GM18873 (cell line): ENCODE measurements at regions not wholly inside any gene's neighbourhood (a gene's known extent, or its start where the extent isn't known, plus 50 kb on each side); places are given as distances from the start of the nearest gene placed in this dataset.
"Not testable (repeated sequence)": the region's sequence is repeated elsewhere in the genome, so short reads cannot be mapped to it uniquely, and the experiment has no call there.

Source experiments
- ATAC-seq: cut with Tn5 transposase; IDR thresholded peaks from one replicate; pipeline ENCODE4 v1.9.1; 2021; ENCODE audit warnings: mild to moderate bottlenecking, moderate library complexity, moderate number of reproducible peaks; ENCODE audit not compliant: unreplicated experiment, low FRiP score

DNA sequence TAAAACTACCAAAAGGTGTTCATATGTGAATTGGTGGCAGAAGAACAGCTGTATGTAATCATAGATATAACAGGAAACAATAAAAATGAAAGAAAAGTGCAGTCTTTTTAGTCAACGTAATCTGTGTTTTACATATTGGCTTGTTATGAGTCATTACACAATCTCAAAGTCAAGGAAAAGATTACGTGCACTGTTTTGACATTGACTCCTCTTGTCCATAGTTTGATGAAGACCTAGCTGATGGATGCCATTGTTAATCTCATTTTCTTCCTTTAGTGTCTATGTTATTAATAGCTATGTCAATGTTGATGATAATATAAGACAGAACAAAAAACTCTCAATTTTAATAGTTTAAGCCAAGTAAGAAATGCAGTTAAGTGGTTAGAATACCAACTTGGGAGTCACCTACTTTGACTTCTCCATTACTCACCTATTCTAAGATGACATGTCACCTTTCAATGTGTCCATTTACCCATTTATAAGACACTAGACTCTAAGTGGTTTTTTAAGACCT lies 84.5 kb upstream of the SAMSN1 start:
- ATAC-seq, result no peak

DNA sequence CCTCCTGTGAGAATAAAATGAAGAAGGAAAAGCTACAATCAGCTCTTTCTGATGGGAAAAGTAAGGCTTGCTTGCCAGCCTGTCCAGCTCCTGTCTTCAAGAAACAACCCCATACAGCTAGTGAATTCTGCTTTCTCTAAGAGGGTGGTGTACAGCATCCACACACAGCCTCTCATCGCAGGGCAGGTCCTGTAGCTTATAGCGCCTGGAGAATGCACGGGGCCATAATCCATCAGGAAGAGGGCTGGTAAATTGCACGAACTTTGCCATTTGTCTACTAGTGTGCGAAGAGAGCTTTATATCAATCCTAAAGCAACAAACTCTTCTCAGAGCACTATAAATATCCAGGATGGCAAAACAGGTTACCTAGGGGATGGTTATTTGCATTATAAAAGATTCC lies 83.3 kb upstream of the SAMSN1 start:
- no peak for ATAC-seq

DNA sequence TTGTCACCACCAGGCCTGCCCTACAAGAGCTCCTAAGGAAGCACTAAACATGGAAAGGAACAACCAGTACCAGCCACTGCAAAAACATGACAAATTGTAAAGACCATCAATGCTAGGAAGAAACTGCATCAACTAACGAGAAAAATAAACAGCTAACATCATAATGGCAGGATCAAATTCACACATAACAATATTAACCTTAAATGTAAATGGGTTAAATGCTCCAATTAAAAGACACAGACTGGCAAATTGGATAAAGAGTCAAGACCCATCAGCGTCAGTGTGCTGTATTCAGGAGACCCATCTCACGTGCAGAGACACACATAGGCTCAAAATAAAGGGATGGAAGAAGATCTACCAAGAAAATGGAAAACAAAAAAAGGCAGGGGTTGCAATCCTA lies 77.0 kb upstream of the SAMSN1 start:
- not testable (repeated sequence) for ATAC-seq

DNA sequence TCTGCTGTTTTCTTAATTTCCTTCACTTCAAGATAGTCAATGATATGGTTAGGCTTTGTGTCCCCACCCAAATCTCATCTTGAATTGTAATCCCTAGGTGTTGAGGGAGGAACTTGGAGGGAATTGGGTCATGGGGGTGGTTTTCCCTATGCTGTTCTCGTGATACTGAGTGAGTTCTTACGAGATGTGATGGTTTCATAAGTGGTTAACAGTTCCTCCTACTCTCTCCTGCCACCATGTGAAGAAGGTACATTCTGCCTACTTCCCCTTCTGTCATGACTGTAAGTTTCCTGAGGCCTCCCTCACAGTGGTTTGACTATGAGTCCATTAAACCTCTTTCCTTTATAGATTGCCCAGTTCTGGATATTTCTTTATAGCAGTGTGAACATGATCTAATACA lies 74.0 kb upstream of the SAMSN1 start:
- no peak for ATAC-seq

DNA sequence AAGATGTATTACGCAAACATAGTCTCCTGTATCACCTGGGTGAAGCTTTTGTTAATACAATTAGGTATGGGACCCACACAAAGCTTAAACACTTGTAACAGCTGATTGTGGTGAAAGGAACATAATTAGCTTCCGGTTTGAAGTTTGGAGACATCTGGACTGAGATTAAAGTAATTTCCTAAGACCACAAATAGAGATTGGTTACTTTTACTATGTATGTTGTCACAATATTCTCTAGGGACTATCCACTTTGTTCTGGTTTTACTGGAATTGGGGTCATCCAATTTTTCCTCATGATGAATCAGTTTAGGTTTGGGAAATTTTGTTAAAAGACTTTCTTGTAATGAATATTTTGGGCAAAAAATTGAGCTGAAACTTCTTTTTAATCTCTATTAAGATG lies 71.8 kb upstream of the SAMSN1 start:
- no peak for ATAC-seq

DNA sequence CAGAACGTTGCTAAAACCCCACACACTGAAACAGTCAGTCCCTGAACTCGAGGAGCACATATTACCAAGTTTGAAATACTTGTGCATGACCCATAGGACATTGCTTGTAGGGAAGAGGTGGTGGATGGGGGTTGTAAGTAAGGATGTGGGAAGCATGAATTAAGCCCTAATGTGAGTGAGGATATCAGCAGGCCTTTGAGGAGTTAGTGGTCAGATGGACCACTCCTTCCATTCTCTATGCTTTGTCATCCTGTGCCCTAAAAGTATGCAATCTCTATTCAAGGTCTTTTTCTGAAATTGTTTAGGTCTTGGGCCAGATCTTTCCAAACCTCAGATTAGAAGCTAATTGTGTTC lies 70.9 kb upstream of the SAMSN1 start:
- ATAC-seq, result no peak

DNA sequence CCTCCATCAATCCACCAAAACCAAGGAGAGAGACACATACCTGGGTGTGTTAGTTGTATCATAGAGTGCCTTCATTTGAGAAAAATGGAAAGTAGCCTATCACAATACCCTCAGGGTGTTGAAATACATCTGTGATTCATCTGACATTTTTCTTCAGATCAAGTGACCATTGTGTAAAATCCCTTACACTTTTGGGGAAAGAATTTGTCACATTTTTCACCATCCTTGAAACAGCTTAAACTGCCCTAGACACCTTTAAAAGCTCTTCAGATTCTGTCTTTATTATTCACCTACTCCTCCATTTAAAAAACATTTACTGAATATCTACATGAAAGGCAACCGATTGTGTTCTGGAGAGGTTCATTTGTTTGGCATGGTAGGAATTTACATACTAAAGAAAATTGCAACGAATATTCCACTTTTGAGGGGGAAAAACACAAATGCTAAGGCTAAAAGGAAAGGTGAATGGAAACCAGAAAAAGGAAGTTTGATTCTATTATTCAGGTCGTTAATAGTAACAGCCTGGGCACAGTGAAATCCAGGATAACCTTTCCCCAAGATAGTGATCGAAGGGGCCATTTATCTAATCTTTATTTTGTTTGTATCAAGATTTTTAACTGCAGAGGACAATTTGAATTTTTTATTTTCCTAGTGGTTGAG lies 70.4 kb upstream of the SAMSN1 start:
- ATAC-seq, result no peak

DNA sequence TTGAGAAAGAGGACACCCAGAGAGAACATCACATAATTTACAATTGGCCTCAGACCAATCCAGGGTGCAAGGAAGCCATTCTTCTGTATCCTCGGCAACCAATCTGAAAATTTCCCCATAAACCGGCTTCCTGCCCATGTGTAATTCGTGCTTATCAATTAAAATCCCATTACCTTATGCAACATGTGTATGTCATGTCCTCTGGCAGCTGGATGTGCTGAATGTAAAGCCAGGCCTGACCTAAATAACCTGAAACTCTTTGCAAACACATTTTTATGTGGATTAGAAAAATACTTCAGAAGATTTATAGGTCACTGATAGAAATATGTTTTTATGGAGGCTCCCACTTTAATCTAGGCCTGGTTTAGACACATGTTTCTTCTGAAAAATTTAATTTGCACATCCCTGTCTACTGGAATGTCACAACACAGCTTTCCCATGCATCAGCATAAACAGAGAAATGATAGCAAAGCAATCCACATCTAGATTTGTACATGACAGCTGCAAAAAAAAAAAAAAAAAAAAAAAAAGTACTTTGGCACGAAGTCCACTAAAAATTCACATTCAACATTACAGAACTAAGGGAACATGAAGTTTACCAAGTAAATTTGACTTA lies 69.4 kb upstream of the SAMSN1 start:
- ATAC-seq, result no peak

DNA sequence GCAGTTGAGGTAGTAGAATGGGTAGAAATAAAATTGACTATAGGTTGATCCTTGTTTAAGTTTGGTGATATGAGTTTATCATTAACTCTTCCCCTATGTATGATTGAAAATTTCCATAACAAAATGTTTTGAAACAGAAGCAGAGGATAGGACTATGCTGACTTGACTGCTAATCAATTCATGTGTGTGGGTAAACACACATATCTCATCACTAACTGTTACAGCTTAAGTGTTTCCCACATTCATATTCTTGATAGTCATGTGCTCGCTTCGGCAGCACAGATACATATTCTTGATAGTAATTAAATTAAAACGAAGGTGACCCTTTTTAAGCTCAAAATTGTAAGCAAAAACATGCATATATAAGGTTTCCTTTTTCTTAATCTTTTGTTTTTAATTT lies 68.2 kb upstream of the SAMSN1 start:
- no peak for ATAC-seq

DNA sequence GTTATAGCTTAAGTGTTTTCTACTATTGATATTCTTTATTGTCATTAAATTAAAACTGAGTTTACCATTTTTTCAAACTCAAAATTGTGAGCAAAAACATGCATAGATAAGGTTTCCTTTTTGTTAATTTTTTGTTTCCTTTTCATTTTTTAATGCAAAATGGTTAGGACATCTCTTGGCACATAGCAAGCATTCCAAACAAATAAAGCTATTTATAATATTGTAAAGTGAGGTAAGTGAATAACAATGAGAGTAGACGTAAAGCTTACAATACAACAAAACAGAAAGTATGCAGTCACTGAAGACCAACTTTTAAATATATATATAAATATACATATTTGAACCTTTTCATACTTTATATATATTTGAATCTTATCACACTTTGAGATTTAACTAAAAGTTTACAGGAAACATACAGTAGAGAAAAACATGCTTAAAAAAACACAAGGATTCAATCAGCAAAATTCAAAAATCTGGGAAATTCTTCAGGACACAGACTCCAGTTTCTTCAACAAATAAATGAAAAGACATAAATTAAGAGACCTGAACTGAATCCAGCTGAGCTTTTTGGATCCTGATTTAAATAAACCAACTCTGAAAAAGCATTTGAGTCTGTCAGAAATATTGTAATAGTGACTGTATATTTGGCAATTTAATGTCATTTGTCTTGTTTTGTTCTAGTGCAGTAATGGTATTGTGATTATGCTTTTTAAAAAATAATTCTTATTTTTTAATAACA lies 67.5 kb upstream of the SAMSN1 start:
- ATAC-seq, result no peak

DNA sequence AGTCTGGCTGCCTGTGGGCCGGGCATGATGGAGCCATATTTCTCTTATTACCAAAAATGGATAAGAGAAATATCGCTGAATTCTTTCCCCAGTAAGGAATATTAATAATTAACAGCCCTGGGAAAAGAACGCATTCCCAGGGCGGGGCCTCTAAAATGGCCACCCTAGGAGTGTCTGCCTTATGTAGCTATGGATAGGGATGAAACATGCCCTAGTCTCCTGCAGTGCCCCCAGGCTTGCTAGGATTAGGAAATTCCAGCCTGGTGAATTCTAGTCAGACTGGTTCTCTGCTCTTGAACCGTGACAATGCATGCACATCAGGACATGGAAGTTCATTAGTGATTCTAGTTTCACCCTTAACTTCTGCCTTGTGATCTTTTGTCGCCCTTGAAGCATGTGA lies 64.0 kb upstream of the SAMSN1 start:
- ATAC-seq, result not testable (repeated sequence)

DNA sequence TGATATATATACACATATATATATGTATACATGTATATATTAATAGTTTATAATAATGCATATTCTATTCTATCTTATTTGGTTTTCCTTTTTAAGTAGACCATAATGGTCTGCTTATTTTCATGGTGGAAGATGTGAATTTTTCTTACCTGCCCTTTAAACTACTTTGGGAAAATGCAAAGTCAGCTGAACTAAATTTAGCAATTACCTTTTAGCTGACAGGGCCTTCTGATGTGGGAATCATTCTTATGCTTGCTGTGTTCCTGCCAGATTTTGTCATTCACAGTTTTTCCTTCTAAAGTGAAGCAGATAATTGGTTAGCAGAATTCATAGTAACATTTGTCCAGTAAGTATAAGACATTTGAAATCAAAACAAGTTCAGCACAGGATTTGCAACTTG lies 63.2 kb upstream of the SAMSN1 start:
- no peak for ATAC-seq

DNA sequence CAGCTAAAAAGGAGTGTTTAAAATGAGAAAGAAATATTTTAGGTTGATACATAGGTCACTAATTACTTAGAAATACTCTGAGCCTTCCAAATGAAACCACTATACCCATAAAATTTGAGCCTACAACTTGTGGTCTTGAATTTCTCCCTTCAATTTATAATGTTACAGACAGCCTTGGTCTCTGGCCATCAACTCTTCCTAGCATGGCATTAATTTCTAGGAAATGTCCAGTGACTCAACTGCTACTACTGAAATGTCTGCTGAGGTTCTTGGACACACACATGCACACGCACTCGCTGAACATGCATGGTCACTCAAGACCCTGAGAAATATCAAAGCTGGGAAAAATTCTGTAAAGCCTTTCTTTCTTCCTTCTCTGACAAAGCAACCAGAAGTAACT lies 61.1 kb upstream of the SAMSN1 start:
- no peak for ATAC-seq

DNA sequence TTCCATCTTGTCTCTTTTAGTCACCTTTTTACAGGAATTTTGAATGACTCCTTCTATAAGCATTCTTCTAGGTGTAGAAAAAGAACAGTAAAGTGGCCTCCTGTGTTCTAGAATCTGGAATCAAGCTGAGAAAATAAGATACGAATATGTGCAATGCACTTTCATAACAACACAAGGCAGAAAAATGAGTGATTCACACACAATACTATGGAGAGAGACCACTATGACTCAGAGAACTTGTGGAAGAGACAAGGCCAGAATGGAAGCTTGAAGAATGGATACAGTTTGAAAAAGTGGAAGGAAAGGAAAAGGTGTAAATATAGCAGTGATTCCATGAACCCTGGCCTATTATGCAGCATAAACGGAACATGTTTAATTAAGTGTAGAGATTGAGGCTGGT lies 57.1 kb upstream of the SAMSN1 start:
- no peak for ATAC-seq

DNA sequence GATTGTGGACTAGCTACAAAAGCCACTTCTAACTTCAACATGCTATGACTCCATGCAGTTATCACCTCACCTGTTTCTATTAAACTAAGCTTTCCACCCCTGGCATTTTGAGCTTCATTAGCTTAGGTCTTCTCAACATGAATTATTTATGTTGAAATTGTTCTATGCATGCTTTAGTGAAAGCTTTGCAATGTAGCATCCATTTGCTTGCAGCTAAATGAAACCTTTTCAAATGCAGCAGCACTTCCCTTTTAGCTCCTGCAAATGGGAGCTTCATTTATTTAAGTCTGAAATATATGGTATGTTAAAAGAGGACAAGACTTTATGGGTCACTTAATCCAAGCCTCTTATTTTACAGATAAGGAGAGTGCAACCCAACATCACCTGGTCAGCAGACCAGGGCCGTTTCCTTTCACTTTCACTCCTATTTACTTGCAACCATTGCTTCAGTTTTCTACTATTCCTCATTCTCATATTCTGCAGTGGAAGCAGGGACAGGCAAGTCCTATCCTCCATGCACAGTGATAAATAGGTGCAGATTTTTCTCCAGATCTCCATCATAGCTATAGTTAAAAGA lies 56.4 kb upstream of the SAMSN1 start:
- ATAC-seq, result peak; percentile 58

DNA sequence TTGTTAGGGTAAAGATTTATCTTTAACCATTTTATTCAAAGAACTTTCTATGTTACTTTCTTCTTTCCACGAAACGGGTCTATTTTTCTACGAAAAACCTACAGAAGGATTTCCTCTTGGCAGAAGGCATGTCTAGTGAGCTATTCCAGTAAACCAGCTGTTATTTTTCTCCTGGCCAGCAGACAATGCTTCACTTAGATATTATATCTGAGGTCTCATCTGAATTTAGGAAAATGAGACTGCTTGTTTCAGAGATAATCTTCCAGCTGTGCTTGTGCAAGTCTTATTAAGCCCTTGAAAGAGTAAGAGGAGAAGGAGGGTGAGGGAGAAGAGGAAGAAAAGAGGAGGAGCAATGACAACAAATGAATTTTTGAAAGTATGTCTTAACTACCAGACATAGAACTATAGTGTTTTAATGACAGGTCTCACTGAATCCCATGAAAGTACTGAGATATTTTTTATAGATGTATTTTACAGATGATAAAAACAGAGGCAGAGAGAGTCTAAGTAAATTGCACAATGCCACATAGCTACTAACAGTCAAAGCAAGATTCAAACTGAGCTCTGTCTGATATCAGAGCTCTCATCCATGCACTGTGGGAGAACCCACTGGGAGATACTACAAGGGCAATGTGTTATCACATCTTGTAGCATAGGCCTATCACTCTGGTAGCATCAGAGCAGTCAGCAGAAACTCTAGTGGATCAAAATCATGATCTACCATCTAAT lies 54.6 kb upstream of the SAMSN1 start:
- no peak for ATAC-seq

DNA sequence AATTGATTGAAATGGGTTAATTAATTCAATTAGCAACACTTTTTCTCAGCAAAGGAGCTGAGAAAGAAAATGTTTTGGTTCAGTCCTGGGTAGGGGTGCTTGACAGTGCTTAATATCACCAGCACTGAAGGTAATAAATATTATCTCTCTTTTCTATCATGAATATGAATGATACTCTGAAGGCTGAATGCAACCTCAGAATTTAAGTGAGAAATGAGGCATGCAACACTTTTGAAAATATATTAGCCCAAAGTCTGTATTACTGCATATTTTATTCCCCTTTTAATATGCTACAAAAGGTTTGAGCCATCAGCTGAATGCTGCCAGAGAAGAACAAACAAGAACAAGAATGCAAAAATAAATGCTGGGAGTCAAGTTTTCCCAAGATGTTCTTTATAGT lies 52.0 kb upstream of the SAMSN1 start:
- no peak for ATAC-seq
